GM21528 (cell line): ENCODE measurements at regions not wholly inside any gene's neighbourhood (a gene's known extent, or its start where the extent isn't known, plus 50 kb on each side); places are given as distances from the start of the nearest gene placed in this dataset.
"Not testable (repeated sequence)": the region's sequence is repeated elsewhere in the genome, so short reads cannot be mapped to it uniquely, and the experiment has no call there.

Experiments used
- ATAC-seq: cut with Tn5 transposase; IDR thresholded peaks from one replicate; pipeline ENCODE4 v1.9.1; 2021; ENCODE audit warnings: mild to moderate bottlenecking, moderate library complexity; ENCODE audit not compliant: unreplicated experiment, low FRiP score

DNA sequence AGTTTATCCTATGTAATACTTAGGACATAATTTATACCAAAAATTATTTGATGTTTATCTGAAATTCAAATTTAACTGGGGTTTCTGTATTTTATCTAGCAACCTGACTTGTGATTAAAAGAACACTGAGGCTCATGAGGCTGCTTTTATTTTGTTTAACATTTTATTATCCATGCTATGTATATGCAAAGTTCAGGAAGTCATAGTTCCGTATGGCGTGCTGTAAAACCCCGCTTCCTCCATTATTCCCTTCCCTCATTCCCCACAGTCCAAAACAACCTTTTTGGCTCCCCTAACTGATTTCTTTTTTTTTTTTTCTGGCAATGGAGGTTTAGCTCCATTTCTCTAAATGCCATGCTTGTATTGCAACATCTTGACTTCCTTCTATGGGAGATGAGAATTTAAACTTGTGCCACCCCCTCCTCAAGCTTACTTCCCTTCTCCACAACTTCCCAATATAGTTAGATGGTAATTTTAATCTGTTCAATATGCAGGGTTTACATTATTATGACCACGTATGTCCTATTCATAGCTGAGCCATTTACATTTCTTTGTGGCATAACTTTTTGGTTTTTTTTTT lies 138.0 kb upstream of the DNAH14 start:
- no peak for ATAC-seq

DNA sequence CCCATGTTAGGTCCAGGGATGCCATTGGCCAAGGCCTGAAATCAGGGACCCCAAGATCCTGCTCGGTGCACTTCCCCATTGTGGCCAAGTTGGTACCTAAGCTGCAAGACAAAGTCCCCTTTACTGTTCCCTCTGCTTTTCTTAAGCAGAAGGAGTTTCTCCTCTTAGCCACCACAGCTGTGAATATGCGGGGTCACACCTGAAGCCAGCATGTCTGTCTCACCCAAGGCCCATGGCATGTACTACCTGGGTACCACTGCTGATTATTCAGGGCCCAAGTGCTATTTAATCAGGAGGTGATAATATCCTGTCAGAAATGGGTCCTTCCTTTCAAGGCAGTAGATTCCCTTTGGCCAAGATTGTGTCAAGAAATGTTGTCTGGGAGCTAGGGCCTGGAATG lies 133.9 kb upstream of the DNAH14 start:
- ATAC-seq: no peak

DNA sequence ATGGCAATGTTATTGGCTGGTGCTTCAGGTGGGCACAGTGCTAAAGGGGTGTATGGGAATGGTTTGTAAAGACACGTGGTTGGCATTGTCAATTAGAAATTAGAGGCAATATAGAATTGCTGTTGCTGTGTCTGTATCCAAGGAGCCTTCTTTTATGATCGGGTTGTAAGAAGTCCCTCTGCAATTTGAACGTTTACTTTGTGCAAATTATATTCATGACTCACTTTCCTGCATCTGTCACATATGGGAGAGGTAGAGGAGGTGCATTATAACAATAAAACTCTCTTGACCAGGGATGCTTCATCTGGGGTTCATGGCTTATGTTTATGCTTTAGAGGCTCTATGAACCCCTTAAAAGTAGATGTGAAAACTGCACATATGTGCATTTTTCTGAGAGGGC lies 130.4 kb upstream of the DNAH14 start:
- no peak for ATAC-seq

DNA sequence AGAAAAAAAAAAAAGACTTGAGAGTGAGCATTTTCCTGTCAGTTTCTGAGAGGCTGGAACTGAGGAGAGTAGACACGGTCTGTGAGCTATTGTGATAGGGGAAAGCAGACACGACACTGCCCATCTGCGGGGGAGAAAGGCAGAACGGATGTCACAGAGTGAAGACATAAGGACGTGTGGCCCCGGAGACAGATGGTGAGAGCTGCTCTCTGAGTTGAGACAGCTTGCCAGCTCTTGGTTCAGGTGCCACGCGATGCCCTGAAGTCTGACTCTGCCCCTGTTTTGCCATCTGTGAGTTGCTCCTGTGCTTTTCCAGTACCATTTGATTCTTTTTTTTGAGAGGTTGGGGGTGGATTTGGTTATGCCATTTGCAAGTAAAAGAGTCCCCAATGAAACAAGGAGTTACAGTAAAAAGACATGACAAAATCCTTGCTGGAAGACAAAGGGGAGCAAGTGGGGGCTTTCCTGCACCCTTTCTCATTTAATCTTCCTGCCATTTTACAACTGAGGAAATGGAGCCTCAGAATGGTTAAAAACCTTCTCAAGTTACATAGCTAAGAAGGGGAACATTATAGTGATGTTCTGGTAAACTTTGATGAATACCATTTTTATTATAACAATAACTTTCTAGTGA lies 128.9 kb upstream of the DNAH14 start:
- no peak for ATAC-seq

DNA sequence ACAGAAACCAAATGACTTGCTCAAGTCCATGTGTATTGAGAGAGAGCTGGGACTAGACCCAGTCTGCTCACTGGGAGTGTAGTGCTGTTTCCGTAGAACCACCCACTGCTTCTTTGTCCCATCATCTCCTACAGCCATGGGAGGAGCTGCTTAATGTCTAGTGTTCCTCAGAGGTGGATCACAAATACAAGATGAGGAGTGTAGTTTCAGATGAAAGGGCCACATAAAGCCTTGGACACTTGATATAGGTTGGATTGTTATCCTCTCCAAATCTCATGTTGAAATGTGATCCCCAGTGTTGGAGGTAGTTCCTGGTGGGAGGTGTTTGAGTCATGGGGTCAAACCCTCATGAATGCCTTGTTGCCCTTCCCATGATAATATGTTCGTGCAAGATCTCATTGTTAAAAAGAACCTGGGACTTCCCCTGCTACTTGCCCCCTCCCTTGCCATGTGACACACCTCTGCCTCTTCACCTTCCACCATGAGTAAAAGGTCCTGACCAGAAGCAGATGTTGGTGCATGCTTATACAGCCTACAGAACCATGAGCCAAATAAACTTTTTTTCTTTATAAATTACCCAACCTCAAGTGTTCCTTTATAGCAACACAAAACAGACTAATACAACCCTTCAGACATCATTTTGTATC lies 127.5 kb upstream of the DNAH14 start:
- ATAC-seq: no peak

DNA sequence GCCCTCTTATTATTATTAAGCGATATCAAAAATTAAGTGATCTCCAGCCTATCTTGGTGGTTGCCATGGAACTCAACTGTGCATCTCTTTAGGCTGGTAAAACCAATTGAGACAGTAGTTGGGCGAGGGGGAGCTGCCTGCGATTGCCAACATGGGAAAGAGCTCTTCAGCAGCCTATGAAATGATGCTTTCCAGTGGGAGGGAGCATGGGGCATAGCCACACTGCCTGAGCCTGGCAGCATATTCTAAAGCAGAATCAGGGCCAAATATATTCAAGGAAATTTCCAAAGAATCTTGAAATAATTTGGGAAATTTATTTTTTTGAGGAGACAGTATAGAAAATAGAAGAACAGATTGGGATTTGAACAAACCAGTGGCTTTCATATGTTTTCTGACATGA lies 126.9 kb upstream of the DNAH14 start:
- no peak for ATAC-seq

DNA sequence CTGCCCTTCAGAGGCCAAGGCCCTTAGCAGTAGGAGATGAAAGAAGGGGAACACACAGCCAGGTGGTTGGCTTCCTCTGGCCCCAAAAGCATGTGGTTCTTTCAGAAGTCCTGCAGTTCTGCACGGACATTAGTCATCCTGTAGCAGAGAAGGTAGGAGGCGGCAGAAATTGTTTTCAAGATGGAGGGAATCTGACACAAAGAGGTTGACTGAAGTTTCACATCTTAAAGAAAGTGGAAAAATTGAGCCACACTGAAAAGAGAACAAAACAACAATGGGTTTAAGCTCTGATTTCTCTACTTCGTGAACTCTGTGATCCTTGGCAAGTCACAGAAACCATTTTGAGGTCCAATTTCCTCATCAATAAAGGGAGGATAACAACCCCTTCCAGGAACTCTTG lies 125.3 kb upstream of the DNAH14 start:
- no peak for ATAC-seq

DNA sequence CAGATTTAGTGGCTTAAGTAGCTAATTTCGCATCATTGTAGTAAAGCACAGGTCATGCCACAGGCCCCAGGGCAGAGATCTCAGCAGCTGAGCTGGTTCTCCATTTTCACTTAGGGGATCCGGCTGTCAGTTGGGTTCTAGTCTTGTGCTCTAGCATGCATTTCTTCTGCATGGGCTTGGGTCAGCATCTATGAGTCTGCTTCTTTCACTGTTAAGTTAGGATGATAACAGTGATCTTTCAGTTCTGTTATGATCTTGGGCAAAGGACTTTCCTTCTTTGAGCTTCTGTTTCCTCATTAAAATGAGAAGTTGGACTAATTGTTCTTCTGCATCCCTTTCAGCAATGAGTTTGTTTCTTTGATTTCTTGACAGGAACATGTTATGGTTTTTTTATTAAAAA lies 123.6 kb upstream of the DNAH14 start:
- no peak for ATAC-seq

DNA sequence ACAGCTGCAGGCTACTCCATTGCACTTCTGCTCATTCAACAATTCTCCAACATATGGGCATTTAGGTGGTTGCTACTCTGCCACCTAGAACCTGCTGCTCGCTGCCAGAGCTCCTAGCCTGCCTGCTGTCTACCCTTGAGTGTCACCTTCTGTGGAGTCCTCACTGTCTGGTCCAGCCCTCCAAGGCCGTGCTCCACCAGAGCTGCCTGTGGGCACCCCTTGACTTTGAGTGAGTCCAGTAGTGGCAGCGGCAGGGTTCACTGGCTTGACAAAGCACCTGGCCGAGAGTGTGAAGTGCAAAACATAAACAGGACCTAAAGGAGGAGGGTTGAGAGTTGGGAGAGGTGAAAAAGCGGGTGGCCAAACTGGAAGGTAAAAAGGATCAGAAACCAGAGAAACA lies 120.3 kb upstream of the DNAH14 start:
- ATAC-seq: no peak

DNA sequence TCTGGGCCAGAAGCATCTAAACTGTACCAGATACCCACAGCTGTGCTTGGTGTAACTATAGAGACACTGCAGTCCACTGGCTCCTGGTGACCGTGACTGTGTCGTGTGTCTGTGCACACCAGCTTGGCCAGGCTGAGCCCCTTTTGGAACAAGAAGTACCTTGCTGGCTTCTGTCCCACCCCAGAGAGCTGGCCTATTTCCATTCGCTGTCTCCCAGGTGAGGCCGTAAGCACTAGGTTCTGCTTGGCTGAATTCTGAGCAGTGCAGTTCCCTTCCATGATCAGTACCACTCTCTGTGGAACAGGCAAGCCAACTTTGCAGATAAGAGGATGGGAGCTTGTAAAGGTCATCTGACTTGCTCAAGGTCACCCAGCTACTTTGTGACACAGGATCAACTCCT lies 119.9 kb upstream of the DNAH14 start:
- no peak for ATAC-seq

DNA sequence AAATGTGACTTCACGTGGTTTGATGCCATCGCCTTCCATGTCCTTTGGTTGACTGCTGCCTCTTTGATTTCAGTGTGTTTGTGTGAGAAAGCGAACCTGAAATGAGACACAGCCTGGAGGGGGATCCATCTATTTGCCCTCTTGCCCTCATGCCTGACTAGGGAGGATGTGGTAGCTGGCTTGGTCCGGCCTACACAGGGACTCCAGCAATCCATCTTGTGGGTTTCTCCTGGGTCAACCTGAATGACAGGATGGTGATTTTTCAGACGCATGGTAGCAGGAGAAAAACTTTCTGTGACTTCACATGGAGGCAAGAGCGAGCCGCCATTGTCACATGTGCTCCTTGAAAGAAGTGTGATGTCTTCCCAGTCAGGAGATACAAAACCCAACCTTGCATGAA lies 117.9 kb upstream of the DNAH14 start:
- no peak for ATAC-seq

DNA sequence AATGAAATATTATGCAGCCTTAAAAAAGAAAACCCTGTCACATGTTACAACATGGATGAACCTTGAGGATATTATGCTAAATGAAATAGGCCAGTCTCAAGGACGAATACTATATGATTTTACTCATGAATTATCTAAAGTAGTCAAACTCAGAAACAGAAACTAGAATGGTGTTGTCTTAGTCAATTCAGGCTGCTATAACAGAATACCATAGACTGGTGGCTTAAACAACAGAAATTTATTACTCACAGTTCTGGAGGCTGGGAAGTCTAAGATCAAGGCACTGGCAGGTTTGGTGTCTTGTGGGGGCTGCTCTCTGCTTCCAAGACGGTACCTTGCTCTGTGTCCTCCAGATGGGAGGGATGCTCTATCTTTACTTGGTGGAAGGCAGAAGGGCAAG lies 113.8 kb upstream of the DNAH14 start:
- ATAC-seq: no peak

DNA sequence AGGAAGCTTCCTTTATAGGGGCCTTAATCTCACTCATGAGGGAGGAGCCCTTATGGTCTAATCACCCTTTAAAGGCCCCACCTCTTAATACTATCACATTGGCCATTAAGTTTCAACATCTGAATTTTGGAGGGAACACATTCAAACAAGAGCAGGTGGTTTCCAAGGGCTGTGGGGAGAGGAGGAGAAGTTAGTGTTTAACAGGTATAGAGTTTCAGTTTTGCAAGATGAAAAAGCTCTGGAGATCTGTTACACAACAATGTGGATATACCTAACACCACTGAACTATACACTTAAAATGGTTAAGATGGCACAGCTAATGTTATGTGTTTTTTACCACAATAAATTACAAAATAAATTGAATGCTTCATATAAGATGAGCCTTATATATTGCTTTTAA lies 113.4 kb upstream of the DNAH14 start:
- ATAC-seq: no peak

DNA sequence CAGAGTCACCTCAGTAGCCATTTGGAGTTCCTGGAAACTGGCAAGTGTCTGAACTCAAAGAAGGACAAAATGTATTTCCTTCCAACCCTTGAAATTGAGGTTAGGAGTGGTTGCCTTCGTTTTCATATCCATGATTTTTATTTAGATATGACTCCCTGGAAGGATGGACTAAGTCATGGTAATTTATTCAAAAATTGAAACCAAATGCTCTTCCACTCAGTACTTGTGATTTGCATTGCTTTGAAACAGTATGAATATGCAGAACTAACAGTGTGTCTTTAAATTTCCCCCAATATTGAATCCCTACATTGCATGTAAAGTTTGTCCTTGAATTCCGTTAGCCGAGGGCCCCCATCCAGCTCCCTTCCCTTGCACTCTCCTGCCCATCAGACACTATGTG lies 112.1 kb upstream of the DNAH14 start:
- ATAC-seq: no peak

DNA sequence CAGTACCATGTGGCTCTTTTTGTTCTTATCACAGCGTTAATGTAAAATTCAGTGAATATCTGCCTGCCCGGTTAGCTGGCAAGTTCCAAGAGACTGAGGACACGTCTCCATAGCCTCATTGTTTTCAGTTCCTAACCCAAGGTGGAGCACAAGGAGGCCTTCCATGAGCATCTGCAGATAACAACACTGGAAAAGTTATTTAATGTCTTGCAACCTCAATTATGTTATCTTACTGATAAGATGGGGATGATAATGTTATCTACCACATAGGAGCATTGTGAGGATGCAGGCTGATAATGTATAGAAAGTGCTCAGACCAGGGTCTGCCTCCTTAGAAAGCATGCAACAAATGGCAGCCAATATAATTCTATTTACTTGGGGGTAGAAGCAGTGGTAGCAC lies 109.6 kb upstream of the DNAH14 start:
- no peak for ATAC-seq

DNA sequence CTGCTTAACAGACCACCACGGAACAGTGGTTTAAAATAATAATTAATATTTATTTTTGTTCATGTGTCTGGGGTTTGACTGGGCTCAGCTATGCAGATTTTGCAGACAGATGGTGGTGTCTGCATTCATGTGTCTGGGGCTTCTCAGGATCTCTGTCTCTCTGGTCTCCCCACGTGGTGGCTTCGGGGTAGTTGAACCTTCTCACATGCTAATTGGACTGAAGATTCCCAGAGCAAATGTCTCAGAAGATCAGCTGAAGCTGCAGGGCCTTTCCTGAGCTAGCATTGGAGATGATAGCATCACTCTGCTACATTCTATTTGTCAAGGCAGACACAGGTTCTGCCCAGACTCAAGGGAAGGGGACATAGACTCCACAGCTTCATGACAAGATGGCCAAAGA lies 109.1 kb upstream of the DNAH14 start:
- ATAC-seq: no peak

DNA sequence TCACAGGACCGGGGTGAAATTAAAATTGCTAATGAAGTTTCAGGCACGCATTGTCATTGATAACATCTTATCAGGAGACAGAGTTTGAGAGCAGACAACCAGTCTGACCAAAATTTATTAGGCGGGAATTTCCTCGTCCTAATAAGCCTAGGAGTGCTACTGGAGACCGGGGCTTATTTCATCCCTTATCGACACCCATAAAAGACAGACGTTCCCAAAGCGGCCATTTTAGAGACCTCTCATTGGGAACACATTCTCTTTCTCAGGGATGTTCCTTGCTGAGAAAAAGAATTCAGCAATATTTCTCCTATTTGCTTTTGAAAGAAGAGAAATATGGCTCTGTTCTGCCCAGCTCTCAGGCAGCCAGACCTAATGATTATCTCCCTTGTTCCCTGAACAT lies 107.7 kb upstream of the DNAH14 start:
- ATAC-seq: not testable (repeated sequence)

DNA sequence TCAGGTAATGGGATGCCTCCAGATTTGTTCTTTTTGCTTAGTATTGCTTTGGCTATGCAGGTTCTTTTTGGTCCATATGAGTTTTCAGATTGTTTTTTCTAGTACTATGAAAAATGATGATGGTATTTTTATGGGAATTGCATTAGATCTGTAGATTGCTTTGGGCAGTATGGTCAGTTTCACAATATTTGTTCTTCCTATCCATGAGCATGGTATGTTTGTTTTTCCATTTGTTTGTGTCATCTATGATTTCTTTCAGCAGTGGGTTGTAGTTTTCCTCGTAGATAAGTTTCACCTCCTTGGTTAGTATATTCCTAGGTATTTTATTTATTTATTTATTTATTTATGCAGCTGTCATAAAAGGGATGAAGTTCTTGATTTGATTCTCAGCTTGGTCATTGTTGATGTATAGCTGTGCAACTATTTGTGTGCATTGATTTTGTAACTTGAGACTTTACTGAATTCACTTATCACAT lies 103.9 kb upstream of the DNAH14 start:
- ATAC-seq: no peak

DNA sequence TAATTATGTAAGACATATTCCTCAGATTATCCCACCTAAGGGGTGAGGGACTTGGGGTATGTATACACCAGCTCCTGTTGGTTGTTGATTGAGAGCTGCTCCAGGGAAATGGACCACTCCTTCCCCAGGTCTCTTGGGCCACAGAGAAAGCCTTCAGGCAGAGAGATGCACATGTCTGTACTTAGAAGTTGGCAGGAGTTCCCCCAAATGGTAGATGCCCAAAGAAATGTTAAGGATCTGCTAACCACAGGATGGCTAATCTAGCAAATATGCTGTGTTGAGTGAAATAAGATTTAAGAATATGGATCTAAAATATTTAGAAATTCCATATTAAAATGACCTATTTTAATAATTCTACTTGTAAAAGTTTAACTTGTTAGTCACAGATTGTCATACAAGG lies 100.8 kb upstream of the DNAH14 start:
- ATAC-seq: no peak

DNA sequence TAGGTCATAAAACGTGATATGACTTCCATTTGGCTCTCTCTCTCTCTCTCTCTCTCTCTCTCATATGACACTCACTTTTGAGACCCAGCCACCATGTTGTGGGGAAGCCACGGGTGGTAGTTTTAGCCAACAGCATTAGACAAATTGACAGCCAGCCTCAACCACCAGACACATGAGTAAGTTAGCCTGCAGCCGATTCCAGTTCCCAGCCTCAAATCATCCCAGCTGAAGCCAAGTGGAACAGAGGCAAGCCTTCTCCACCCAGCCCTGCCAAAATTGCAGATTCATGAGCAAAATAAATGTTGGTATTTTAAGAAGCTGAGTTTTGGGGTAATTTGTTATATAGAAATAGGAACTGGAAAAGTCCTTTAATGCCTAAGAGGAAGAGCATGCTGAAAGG lies 98.0 kb upstream of the DNAH14 start:
- ATAC-seq: no peak

DNA sequence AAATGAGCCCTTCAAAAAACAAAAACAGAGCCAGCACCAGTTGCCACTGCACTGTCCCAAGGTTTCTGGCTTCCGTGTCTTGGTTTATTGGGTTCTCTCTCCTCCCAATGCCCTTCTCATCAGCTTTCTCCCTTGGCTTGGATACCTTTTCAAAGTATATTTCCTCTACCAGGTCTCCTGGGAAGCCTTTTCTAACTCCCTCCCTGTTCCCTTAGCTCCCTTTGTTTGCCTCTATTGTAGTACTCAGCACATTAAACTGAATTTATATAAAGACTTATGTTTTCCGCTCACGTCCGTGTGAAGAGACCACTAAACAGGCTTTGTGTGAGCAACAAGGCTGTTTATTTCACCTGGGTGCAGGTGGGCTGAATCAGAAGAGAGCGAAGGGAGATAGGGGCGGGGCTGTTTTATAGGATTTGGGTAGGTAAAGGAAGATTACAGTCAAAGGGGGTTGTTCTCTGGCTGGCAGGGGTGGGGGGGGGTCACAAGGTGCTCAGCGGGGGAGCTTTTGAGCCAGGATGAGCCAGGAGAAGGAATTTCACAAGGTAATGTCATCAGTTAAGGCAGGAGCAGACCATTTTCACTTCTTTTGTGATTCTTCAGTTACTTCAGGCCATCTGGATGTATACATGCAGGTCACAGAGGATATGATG lies 89.7 kb upstream of the DNAH14 start:
- not testable (repeated sequence) for ATAC-seq

DNA sequence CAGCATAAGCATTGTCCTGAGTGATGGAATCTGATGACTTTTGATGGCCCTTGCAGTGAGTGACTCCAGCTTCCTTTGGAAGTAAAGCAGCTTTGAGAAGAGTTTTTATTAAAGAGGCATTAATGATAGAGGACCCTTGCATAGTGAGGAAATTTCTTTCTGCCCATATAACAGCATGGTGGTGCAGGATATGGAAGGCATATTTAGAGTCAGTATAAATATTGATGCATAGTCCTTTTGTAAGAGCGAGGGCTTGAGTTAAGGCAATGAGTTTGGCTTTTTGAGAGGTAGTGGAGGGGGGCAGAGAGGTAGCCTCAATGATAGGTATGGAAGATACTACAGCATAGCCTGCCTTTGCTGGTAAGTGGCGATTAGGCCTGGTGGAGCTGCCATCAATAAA lies 87.7 kb upstream of the DNAH14 start:
- ATAC-seq: not testable (repeated sequence)
